Activated CD4-positive, alpha-beta T cell treated with anti-CD3 and anti-CD28 coated beads, Interleukin-10, Interleukin-2, amounts not matched to agents 100 ng/mL and 50 ng/mL, durations not matched to agents 16 hours and 8 hours (primary cell): ENCODE measurements at regions not wholly inside any gene's neighbourhood (a gene's known extent, or its start where the extent isn't known, plus 50 kb on each side); places are given as distances from the start of the nearest gene placed in this dataset.
"Not testable (repeated sequence)": the region's sequence is repeated elsewhere in the genome, so short reads cannot be mapped to it uniquely, and the experiment has no call there.

Experiments used
- DNase-seq: peaks from one replicate; pipeline ENCODE4 v3.0.0-alpha.2; 2020

- no peak for DNase-seq
Measured at GRCh38 chr7:49695971-49696370, 77.5 kb upstream of the VWC2 start.

GRCh38 chr7:49700841-49701240 is 72.6 kb upstream of the VWC2 start:
- no peak for DNase-seq

- no peak for DNase-seq
Measured at GRCh38 chr7:49702099-49702498, 71.3 kb upstream of the VWC2 start.

- no peak for DNase-seq
Measured at GRCh38 chr7:49703337-49703736, 70.1 kb upstream of the VWC2 start.

- DNase-seq, result no peak
Measured at GRCh38 chr7:49703881-49704280, 69.6 kb upstream of the VWC2 start.

GRCh38 chr7:49706106-49706505 is 67.3 kb upstream of the VWC2 start:
- no peak for DNase-seq

GRCh38 chr7:49707891-49708290 is 65.5 kb upstream of the VWC2 start:
- DNase-seq, result no peak

GRCh38 chr7:49708590-49708989 is 64.8 kb upstream of the VWC2 start:
- no peak for DNase-seq

GRCh38 chr7:49711072-49711723 is 62.2 kb upstream of the VWC2 start:
- DNase-seq, result not testable (repeated sequence)

GRCh38 chr7:49714182-49714581 is 59.3 kb upstream of the VWC2 start:
- DNase-seq, result no peak

GRCh38 chr7:49715486-49715885 is 58.0 kb upstream of the VWC2 start:
- DNase-seq, result no peak

- no peak for DNase-seq
Measured at GRCh38 chr7:49717547-49717946, 55.9 kb upstream of the VWC2 start.

- DNase-seq, result no peak
Measured at GRCh38 chr7:49718760-49719159, 54.7 kb upstream of the VWC2 start.

- no peak for DNase-seq
Measured at GRCh38 chr7:49721441-49721840, 52.0 kb upstream of the VWC2 start.
